H1 (cell line): ENCODE measurements at regions not wholly inside any gene's neighbourhood (a gene's known extent, or its start where the extent isn't known, plus 50 kb on each side); places are given as distances from the start of the nearest gene placed in this dataset.

Source experiments
- ATF3 ChIP-seq: IDR thresholded peaks from 2 replicates; pipeline ENCODE4 v1.6.1; 2011; ENCODE audit warnings: low read depth, mild to moderate bottlenecking, low read length; ENCODE audit not compliant: insufficient read depth
- CTCF ChIP-seq, 3 experiments: IDR thresholded peaks; 1 replicate in 2 of 3; 2 replicates in 1 of 3; pipeline versions ENCODE4 v1.5.1 to v1.6.1; 2011; ENCODE audit warnings: low read length in 3 of 3, mild to moderate bottlenecking in 3 of 3, inconsistent platforms in 2 of 3, low read depth in 1 of 3, moderate library complexity in 1 of 3; ENCODE audit not compliant: insufficient read depth in 1 of 3; ENCODE audit errors: control extremely low read depth in 1 of 3
- EZH2 ChIP-seq: fragments of 200-600 bp; sonication (generic); IDR thresholded peaks from 2 replicates; pipeline ENCODE4 v1.7.1; 2012; ENCODE audit warnings: low read depth, mild to moderate bottlenecking, moderate library complexity, low read length, inconsistent platforms; ENCODE audit not compliant: severe bottlenecking
- HDAC2 ChIP-seq, 2 experiments: fragments of 300-600 bp in 1 of 2; sonication (generic) in 1 of 2; IDR thresholded peaks; 2 replicates each; pipeline ENCODE4 v1.6.1; 2011 to 2012; ENCODE audit warnings: low read depth in 2 of 2, low read length in 2 of 2, mild to moderate bottlenecking in 2 of 2, moderate library complexity in 2 of 2, borderline replicate concordance in 1 of 2, inconsistent platforms in 1 of 2
- JUND ChIP-seq: IDR thresholded peaks from 2 replicates; pipeline ENCODE4 v1.6.1; 2011; ENCODE audit warnings: mild to moderate bottlenecking, improper control_type of control experiment, low read length
- KDM4A ChIP-seq: IDR thresholded peaks from one replicate; pipeline ENCODE4 v1.7.1; 2012; ENCODE audit warnings: low read depth, mild to moderate bottlenecking, moderate library complexity, low read length, inconsistent platforms; ENCODE audit not compliant: severe bottlenecking
- POLR2A ChIP-seq, 2 experiments: IDR thresholded peaks; 1 replicate in 1 of 2; 2 replicates in 1 of 2; pipeline ENCODE4 v1.6.1; 2011; ENCODE audit warnings: low read depth in 2 of 2, low read length in 2 of 2, mild to moderate bottlenecking in 2 of 2; ENCODE audit errors: control extremely low read depth in 1 of 2
- POLR2AphosphoS5 ChIP-seq: IDR thresholded peaks from 2 replicates; pipeline ENCODE4 v1.6.1; 2011; ENCODE audit warnings: low read depth, low read length
- POU5F1 ChIP-seq: IDR thresholded peaks from 2 replicates; pipeline ENCODE4 v1.6.1; 2011; ENCODE audit warnings: low read depth, mild to moderate bottlenecking, low read length, moderate library complexity
- SP1 ChIP-seq: IDR thresholded peaks from 2 replicates; pipeline ENCODE4 v1.6.1; 2011; ENCODE audit warnings: low read depth, low read length
- SP2 ChIP-seq: IDR thresholded peaks from 2 replicates; pipeline ENCODE4 v1.6.1; 2012; ENCODE audit warnings: mild to moderate bottlenecking, low read length, inconsistent platforms
- SP4 ChIP-seq: IDR thresholded peaks from 2 replicates; pipeline ENCODE4 v1.6.1; 2012; ENCODE audit warnings: low read length, inconsistent platforms
- TF ChIP-seq, protein P1 (sequence below): IDR thresholded peaks from 2 replicates; pipeline ENCODE4 v1.6.1; 2012; ENCODE audit warnings: low read length, inconsistent platforms
- TF ChIP-seq, protein P2 (sequence below): IDR thresholded peaks from 2 replicates; pipeline ENCODE4 v1.6.1; 2011; ENCODE audit warnings: low read length, improper control_type of control experiment

- TF ChIP-seq POLR2A (IDR thresholded peaks at IDR 0.05; ENCODE audit: control extremely low read depth in 1 of 2, low read depth in 2 of 2, low read length in 2 of 2) (no peak), KDM4A (no peak), SP1 (no peak), SP2 (no peak), ATF3 (no peak), HDAC2 (IDR thresholded peaks at IDR 0.05; ENCODE audit: borderline replicate concordance in 1 of 2, low read depth in 2 of 2, low read length in 2 of 2) (no peak), SP4 (no peak), EZH2 (no peak), JUND (no peak), CTCF (IDR thresholded peaks at IDR 0.05; ENCODE audit: control extremely low read depth in 1 of 3, insufficient read depth in 1 of 3, low read depth in 1 of 3, low read length in 3 of 3) (no peak), POLR2AphosphoS5 (no peak), POU5F1 (no peak)
- TF ChIP-seq, protein P1, sequence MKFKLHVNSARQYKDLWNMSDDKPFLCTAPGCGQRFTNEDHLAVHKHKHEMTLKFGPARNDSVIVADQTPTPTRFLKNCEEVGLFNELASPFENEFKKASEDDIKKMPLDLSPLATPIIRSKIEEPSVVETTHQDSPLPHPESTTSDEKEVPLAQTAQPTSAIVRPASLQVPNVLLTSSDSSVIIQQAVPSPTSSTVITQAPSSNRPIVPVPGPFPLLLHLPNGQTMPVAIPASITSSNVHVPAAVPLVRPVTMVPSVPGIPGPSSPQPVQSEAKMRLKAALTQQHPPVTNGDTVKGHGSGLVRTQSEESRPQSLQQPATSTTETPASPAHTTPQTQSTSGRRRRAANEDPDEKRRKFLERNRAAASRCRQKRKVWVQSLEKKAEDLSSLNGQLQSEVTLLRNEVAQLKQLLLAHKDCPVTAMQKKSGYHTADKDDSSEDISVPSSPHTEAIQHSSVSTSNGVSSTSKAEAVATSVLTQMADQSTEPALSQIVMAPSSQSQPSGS, result no peak
- TF ChIP-seq, protein P2, sequence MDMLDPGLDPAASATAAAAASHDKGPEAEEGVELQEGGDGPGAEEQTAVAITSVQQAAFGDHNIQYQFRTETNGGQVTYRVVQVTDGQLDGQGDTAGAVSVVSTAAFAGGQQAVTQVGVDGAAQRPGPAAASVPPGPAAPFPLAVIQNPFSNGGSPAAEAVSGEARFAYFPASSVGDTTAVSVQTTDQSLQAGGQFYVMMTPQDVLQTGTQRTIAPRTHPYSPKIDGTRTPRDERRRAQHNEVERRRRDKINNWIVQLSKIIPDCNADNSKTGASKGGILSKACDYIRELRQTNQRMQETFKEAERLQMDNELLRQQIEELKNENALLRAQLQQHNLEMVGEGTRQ, result no peak
Observed at GRCh38 chr13:65710514-65710913, 1519.6 kb downstream of the PCDH9 start (continued).
